ENCODE measurements at regions not wholly inside any gene's neighbourhood (a gene's known extent, or its start where the extent isn't known, plus 50 kb on each side); places are given as distances from the start of the nearest gene placed in this dataset.
"Not testable (repeated sequence)": the region's sequence is repeated elsewhere in the genome, so short reads cannot be mapped to it uniquely, and the experiment has no call there.

GRCh38 chr5:42949348-42950115, 90.6 kb downstream of the ANXA2R start:
- DNase-seq, result peak; percentile 96

DNA sequence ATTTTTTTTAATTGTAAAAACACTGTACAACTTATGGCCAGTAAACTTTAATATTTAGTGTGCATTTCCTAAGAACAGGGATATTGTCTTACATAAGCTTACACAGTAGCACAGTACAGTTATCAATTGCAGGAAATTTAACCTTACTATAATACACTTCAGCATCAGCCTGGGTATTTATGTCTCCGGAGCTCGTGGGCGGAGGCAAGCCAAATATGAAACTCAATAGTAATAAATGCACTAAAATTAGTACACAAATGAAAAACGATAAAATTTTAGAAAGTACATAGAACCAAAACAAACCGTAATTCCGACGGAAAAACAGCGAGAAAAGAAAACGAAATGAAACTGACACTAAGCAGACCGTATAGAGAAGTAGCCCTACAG, 91.2 kb downstream of the ANXA2R start:
- DNase-seq, result no peak

DNA sequence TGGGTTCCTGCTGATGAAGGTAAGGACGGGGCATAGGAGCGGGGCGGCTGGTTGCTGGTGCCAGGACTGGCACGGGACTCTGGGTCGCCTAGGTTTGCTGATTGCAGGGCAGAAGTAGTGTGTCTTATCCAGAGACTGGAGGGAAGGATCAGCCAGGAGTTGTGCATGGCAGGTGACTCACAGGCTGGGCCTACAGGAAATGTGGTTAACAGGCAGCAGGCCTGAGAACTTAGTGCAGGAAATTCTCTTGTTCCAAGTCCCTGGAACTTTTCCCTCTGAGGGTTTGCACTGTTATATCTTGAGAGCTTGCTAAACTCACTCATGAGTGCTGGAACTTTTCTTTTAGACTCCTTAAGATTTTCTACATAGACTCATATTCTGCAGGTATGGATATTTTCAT, 95.1 kb downstream of the ANXA2R start:
- peak; percentile 16 for DNase-seq

DNA sequence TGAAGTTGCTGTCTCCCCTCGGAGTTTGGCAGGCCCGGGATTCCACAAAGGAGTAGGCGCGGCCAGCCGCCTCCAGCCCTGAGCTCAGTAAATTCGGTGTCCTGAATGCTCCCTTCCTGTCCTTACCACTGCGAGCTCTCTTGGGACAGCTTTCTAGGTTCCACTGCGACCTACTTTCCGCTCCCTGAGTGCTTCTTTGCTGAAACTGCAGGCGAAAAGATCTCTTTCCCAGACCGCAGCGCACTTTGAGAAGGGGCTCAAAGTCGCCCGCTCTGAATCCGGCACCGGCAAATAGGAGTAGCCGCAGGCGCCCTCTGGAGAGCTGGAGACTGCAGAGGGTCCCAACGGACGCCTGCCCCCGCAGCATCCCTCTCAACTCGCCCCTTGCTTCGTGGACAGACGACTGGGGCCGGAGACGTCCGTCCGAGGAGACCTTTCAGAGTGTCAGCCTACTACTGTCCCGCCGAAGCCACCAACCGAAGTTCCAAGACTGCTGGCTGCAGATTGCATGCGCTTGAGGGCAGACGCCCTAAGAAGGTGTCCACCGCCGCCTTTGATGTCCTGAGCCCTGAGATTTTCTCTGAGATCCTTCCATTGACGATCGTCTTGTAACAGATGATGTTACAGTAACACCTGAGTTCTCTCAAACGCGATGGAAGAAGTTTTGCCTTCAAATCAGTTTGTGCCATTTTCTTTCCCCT, 96.0 kb downstream of the ANXA2R start:
- DNase-seq, result no peak

DNA sequence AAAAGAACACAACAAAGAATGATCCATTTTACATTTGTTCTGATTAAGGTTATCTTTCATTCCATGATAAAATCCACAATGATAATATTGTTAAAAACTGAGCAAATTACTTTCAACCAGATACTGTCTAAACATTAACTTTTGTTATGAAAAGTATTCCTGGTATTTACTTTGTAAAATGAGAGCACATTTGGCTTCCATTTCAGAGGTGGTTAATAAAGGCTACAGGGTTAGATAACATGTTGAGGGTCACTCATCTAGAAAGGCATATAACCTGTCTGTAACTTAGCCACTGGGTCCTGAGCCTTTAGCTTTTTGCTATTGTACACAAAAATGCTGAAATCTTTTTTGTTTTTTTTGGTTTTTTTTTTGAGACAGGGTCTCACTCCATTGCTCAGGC, 99.3 kb downstream of the ANXA2R start:
- no peak for DNase-seq

GRCh38 chr5:42932011-42932410, 108.1 kb downstream of the ANXA2R start:
- DNase-seq, result not testable (repeated sequence)

- DNase-seq, result not testable (repeated sequence)
Measured at GRCh38 chr5:42931451-42931850, 108.7 kb downstream of the ANXA2R start.

DNA sequence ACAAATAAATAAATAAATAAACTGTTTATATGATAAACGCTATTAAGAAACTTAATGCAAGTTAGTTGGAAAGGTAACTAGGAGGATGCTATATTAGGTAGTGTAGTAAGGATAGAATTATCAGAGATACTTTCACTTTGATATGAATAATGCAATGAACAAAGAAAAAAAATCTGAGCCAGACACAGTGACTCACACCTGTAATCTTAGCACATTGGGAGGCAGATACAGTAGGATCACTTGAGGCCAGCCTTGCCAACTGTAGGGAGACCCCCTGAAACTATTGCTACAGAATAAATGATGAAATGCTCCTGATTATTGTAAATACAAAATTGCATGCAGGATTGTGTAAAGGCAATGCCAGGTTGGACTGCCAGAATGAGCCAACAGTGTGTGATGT, 109.2 kb downstream of the ANXA2R start:
- no peak for DNase-seq

DNA sequence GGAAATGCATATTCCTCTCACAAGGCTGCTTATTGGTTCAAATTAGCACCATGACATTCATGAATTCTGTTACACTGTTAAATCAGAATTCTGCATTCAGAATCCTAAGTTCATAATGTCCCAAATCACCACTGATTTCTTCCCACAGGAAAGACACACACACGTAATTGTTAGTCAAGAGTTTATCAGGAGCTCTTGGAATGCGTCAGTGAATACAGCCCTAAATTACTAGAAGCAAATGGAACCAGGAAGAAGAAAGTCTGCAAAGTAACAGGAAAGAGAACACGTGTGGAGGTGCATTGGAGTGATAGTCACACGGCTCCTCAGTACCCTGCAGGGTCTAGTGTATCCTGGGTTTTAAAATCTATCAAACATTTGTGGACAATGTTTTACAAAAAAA, 110.2 kb downstream of the ANXA2R start:
- DNase-seq, result no peak

- no peak for DNase-seq
Measured at GRCh38 chr5:42927730-42928129, 112.4 kb downstream of the ANXA2R start.

DNA sequence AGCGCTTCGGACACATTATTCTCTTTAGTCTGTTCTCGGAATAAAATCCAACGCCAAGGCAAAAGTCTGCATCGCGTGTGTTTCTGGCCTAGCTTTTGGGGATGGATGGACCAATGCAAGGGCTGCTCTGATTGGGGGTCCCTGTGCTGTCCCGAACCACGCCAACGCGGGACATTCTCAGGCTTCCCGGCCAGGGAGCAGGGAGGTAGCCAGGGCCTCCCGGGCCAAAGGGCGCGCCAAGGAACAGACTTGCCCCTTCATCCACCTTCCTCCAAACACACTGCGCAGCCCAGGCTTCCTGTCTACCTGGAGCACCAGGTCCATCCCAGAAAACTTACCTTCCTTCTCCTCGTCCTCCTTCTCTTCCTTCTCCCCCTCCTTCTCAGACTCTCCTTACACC, 113.0 kb upstream of the SELENOP start:
- no peak for DNase-seq

DNA sequence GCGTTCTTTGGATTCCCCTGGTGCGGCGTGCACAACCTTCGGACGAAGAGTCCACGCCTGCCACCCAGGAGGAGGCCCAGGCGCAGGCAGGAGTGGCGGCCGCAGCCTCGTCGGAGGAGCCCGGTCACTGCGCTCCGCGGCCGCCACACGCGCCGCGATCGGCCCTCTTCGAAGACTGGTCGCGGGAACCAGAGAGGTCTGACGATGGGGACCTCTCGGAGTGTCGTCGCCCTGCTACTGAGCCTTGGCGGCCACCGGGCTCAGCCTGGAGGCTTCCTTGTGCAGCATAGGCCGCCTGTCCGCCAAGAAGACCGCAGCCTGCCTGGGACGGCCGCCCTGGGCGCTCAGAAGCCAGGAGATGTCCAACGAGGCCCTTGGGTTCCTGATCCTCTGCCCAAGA, 112.5 kb upstream of the SELENOP start:
- DNase-seq, result no peak

- no peak for DNase-seq
Measured at GRCh38 chr5:42923710-42924109, 112.0 kb upstream of the SELENOP start.

GRCh38 chr5:42919600-42919999, 107.9 kb upstream of the SELENOP start:
- no peak for DNase-seq

GRCh38 chr5:42915306-42915866, 103.7 kb upstream of the SELENOP start:
- DNase-seq, result no peak

DNA sequence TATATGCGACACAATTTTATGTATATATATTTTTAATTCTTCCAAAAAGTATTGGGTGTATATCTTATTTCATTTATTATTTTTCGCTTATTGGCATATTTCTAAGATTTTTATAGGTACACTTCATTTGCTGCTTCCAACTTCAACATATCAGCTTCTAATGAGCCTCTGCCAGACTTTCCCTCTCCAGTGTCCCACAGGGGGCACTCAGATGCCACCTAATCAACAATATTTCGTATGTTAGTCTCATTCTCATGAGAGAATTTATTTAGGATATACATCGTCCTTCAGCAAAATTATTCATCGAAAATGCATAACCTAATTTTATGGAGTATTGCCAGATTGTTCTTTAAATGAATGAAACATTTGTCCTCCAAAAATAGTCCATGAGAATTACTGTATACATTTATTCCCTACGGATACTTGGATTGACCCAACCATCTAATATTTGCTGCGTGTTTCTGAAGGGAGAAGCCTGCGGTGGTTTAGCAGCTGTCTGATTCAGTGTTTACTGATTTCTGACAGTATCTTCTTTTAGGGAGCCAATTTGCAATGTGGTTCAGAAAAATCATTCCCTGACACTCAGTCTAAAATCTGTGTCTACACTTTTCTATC, 100.6 kb upstream of the SELENOP start:
- peak; percentile 85 for DNase-seq

DNA sequence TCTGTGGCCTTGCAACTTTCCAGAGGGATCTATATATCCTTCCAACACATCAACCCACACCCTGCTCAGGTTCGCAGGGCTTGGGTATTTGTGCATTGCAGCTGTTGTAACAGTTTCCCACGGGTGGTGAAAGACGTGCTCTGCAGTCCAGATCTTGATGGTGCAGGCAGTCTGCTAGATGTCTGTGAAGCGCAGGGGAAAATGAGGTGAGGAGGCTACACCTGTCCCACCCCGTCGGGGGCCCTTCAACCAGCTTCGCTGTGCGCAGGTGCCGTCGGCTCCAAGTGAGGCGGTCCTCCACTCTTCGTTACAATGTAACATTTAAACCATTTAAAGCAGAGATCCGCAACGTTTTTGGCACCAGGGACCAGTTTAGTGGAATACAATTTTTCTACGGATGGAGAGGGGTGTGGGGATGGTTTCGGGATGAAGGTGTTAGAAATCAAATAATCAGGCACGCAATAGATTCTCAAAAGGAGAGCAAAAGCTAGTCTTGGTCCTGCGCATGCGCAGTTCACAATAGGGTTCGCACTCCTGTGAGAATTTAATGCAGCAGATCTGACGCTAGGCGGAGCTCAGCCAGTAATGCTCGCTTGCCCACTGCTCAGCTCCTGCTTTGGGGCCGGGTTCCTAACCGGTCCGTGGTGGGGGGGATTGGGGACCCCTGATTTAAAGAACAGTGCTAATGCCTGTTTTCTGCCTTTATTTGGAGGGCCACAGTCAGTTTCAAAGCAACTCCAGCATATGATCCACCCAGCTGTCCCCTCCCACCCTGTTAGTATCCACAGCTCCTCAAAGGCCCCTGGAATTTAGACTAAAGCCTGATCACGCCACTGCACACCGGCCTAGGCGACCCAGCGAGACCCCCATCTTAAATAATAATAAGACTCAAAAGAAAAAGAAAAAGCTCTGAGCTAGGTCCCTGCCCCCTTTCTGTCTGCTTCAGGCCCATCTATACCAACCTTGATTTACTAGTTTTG, 97.1 kb upstream of the SELENOP start:
- peak; percentile 94 for DNase-seq

- no peak for DNase-seq
Measured at GRCh38 chr5:42908086-42908485, 96.4 kb upstream of the SELENOP start.

- no peak for DNase-seq
Measured at GRCh38 chr5:42905827-42906226, 94.1 kb upstream of the SELENOP start.

DNA sequence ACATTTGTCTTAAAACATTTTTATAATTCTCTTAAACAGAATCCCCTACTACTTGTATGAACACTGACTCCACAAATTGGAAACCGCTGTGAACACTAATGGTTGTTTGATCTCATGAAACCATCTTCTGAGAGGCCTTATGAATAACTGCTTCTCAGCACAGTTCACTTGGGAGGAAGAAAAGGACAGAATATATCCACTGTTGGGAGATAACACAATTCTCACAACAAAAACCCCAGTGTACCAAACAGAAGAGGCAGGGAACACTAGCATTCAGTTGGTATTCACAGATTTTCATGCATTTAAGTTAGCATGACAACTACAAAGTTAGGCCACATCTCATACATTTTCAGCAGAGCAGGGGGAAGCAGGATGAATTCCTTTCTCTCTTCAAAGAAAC, 89.0 kb upstream of the SELENOP start:
- DNase-seq, result no peak

DNA sequence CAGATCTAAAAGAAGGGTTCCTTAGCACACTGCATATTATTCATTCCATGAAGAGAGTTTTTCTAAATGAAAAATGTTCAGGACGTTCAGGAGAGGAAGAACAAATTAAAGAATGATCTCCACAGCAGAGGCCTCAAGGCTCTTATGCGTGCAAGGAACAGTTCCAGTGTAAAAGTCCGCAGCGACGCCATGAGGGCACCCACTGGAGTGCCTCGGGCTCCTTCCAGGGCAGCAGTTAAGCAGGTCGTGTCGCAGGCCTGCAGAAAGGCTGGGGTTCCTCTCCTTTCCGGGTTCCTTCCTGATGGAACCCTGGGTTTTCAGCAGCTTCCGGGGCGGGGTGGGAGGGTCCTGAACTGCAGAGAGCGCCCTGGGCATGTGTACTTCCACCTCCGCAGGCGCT, 87.1 kb upstream of the SELENOP start:
- DNase-seq, result no peak

GRCh38 chr5:42896523-42896922, 84.8 kb upstream of the SELENOP start:
- no peak for DNase-seq

GRCh38 chr5:42894057-42894456, 82.4 kb upstream of the SELENOP start:
- DNase-seq, result no peak

All from hematopoietic multipotent progenitor cell treated with erythropoietin and hydrocortisone succinate and interleukin-3 and kit ligand, for 8 days (in vitro differentiated cells).